AG08395 (cell line): ENCODE measurements at regions not wholly inside any gene's neighbourhood (a gene's known extent, or its start where the extent isn't known, plus 50 kb on each side); places are given as distances from the start of the nearest gene placed in this dataset.

ENCODE experiments used
- DNase-seq: peaks from one replicate; pipeline ENCODE4 v3.0.0; 2012; ENCODE audit warnings: mixed read lengths, low spot score

DNA sequence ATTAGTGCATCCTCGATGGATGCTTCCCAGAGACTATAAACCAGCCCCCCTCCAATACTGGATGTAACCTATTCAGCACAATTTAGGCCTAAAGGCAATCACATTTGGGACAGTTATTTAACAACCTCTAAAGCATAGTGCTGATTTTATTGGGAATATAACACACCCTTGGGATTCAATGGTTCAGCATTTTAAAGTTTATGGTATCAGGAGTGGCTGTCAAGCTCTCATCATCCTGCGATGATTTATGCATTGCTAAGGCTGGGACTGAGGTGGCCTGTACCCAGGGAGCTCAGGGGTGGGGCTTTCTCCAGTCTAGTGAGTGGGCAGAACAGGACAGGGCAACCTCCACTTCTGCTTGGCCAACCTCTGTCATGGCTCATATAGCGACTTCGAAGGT is 464.9 kb downstream of the INHBA start:
- DNase-seq: no peak

- no peak for DNase-seq
These were observed 470.8 kb downstream of the INHBA start for GRCh38 chr7:41232086-41232485.

DNA sequence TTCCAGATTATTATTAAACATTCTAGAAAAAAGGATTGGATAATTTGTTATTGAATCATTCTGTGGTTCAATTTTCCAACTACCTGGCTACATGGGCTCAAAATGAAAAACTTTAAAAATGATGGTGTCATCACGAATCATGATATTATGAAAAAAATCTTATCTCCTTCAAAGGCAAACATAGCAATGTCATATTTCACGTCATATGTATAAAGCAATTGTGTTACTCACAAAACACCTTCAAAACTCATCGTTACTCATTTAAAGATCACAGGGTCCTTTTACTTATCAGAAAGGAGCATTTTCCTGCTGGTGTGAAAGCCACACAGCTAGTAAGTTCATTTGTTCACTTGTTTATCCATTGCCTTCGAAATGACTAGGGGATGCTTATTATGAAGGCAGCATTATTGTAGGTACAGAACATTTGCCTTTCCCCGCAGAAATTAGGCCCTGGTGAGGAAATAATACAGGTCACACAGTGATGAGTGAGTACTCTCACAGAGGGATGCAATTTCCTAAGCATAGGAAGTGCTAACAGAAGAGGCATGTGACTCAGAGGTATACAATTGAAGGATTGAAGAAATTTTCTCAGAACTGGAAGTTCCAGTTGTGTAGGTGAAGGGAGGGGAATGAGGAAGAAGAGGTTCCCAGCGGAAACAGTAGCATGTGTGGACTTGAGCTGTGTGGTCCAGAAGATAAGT is 478.7 kb downstream of the INHBA start:
- peak; percentile 13 for DNase-seq

GRCh38 chr7:41222746-41223145 is 480.1 kb downstream of the INHBA start:
- DNase-seq: peak; percentile 18

DNA sequence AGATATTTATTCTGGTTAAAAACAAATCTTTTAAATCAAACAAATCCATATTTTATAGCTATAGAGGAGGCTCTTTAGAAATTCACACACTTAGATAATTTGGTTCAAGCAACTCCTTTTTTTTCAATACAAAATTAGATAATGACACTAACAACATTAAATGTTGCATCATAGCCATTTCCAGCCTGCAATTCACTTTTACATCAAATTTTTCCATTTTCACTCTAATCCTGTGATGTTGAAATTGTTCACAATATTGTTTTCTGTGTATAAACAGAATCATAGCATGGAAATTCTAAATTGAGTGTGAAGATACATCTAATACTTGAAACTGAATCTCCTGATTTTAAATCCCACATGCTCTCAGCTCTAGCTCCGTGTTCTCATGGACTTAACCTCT is 482.6 kb downstream of the INHBA start:
- no peak for DNase-seq

DNA sequence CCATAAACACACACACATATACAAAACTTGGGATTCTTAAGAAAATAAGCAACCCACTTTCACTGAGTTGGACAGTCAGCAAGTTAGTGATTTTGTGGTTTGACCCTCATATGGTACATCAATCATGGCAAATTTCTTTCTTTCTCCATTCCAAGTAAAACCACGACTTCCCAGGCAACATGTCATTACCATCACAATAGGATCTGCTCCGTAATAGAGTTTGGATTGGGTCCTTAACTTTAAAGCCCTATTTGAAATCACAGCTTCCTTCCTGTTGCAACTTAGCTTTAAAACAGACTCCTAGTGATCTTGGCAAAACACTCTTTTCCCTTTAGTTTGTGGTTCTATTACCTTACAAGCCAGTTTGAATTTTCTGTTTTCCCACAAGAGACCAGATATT is 483.6 kb downstream of the INHBA start:
- no peak for DNase-seq

- no peak for DNase-seq
These were observed 485.6 kb downstream of the INHBA start for GRCh38 chr7:41217306-41217705.

- DNase-seq: no peak
These were observed 495.7 kb downstream of the INHBA start for GRCh38 chr7:41207141-41207540.

- DNase-seq: no peak
These were observed 496.6 kb downstream of the INHBA start for GRCh38 chr7:41206267-41206666.

DNA sequence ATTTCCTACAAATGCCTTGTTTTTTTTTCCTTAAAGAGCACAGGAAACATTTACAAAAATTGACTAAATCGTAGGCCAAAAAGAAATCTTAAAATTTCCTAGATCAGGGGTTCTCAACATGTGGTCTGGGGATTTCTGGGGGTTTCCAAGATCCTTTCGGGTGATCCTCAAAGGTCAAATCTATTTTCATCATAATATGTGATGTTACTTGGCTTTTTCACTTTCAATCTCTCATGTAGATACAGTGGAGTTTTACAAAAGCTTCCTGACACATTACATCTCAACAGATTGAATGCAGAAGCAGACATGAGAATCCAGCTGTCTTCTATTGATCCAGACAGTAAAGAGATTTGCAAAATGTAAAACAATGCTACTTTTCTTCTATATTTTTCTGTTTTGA is 497.3 kb downstream of the INHBA start:
- DNase-seq: no peak

- DNase-seq: no peak
These were observed 499.3 kb downstream of the INHBA start for GRCh38 chr7:41203542-41203941.

DNA sequence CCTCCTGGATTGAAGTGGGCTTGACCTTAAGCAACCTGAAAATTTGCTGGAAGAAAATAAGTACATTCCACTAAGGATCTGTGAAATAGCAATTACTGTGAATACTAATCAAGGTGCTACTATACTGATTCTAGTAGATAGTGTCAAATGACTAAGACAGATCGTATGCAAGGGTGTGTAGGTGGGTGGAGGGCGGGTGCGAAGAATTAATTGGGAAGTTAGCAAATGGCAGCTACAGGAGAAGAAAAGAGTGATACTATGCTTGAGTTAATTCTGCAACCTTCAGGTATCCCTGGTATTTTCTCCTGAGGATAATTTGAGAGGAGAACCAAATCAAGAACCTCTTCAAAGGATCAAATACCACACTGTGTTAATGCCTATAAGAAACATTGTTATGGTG is 501.9 kb downstream of the INHBA start:
- DNase-seq: no peak

DNA sequence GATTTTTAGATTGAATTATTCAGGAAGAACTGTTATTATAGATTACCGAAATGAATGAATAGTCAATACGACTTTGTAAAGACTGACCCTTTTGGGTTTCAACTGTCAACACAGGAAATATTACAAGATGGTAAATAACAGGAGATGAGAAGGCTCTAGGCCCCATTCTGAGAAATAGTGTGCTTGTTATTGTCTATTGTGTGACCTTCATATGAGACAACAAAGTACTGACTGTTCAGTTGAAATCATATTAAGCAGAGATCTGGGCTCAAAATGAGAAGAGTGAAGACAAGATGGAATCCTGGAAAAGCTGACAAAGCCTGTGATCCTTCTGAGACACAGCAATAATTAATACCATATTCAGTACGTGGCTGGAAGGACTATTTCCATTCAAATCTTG is 503.8 kb downstream of the INHBA start:
- DNase-seq: no peak

- DNase-seq: no peak
These were observed 504.4 kb downstream of the INHBA start for GRCh38 chr7:41198502-41198901.

- no peak for DNase-seq
These were observed 505.1 kb downstream of the INHBA start for GRCh38 chr7:41197769-41198168.

DNA sequence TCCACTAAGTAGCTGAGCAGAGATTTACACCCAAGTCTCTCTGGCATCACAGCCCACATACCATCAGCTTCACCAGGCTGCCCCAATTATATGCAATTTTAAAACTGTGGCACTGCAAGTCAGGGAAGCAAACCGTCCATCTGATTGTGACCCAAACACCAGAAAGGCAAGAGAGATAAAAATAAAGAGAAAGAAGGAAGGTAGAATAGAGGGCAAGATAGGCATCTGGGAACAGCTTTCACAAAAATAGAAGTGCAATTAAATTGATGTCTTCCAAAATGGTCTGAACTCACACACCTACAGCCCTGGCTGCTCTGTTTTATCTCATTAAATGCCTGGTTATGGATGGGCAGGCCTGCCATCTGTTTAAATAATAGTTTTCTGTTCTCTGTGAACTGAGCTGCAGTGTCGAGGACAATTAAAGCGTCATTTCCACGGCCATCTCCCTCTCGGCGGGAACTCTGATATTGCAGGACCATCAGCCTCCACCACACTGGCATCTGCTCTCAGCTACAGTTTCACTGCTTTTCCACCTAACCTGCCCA is 509.1 kb downstream of the INHBA start:
- DNase-seq: no peak

- DNase-seq: no peak
These were observed 512.3 kb downstream of the INHBA start for GRCh38 chr7:41190581-41190980.

DNA sequence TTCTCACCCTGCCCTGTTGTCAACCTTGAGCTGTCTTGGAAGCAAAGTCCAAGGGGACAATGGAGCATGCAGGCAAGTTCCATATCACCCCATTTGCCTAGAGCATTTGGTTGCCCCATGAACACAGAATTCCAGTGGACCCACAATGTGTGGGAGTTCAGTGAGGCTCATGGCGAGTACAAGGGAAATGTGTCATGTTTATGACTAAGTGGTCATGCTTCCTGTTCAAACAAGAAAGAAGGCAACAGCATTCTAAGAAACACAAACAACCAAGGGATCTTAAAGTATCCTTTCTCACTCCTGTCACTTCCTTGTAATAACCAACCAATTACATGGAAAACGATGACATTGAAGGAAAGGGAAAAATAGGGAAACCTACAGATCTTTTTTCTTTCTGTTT is 513.0 kb downstream of the INHBA start:
- DNase-seq: peak; percentile 67

DNA sequence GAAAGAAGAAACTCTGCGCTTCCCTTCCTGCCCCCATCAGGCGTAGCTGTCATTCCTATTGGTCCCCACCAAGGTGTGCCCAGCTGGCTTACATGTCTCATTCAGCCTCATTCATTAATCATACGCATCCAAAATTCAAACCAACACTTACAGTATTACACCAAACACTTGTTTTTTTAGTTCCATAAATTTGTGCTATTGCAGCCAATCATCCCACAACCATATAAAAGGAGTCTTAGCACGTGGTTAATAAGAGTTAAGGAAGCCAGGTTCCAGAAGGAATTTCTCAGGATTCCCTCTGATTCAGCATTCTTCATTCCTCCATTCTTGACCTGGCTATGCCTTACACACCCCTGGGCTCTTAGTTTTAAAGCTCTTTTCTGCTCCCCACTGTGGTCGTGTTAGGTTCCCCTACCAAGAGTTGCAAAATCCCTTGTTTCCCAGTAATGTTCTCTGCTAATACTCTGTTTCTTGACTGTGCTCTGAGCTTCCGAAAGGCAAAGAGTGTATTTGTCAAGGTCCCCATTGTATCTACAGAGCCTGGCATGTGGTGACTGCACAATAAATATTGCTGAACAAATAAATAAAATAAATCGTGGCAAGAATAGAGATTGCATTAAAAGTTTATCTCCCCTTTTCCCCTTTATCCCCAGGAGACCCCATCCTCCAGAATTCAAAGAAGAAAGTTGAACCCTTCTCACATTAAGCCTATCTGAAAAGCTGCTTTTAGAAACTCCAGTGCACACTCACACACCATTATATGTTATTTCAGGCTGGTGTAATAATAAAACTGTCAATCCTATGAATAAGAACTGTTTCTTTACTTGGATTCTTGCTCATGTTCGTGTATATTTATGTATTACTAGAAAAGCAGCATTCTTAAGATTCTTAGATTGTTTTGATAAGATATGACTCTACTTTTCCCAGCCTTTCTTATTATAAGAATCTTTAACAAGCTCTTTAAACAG is 514.4 kb downstream of the INHBA start:
- peak; percentile 51 for DNase-seq

GRCh38 chr7:41187322-41187721 is 515.6 kb downstream of the INHBA start:
- DNase-seq: no peak

DNA sequence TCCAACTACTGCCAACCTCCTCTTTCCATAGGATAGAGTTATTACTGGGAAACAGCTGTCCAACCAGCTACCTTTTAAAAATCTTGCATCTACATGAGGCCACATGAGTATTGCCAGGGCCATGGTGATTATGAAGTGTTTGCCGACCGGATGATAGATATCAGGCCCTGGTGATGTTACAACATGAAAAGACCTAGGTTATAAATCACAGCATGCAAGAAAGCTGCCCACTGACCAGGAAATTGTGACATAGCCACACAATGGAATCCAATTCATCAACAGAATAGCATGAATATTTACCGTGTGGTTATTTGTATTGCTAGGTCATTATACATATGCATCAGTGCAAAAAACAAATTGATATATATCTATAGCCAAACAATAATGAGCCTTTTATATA is 517.0 kb downstream of the INHBA start:
- no peak for DNase-seq

DNA sequence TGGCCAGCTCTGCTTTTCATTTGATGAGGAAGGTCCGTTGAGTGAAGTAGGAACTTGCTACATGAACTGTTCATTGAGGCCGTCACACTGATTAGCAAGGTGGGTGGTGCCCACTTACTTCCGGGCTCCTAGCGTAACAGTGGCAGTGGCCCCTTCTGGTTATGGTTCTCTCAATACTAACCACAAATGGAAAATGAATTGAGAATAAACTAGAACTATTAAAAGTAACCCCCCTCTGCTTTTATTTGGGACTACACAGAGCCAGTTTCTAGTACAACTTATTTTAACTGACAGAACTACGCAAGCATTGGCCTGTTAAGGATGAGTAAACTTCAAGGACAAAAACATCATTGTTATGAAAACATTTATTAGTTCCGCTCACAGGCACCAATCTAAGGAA is 519.1 kb downstream of the INHBA start:
- no peak for DNase-seq

DNA sequence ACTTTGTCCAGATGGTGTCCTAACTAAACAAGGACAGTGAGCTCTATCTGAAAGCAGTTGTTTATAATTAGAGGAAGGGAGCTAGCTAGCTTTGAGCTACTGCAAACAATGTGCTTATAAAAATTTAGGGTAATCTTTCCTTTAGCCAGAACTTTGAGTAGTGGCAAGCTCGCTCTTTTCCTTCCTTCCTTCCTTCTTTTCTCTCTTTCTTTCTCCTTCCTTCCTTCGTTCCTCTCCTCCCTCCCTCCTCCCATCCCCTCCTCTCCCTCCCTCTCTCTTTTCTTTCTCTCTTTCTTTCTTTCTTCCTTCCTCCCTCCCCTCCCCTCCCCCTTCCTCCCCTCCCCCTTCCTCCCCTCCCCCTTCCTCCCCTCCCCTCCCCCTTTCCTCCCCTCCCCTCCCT is 520.1 kb downstream of the INHBA start:
- DNase-seq: no peak
